HCT116 (cell line): ENCODE measurements at regions not wholly inside any gene's neighbourhood (a gene's known extent, or its start where the extent isn't known, plus 50 kb on each side); places are given as distances from the start of the nearest gene placed in this dataset.

Experiments
- ATAC-seq: fragments of 200-7000 bp; cut with Tn5 transposase; 2 replicates; pipeline ENCODE4 v1.9.1; 2020; ENCODE audit warnings: mild to moderate bottlenecking, moderate library complexity
- BruUV-seq: library from RNA; stranded (reverse); fragments of 400-500 nt; replicated peaks from 2 replicates; lab custom pipeline; 2021; lab: Mats Ljungman, UMichigan
- CTCF ChIA-PET: fragments of 300-600 bp; sonication (Branson Sonifier 250); formaldehyde crosslinking; loops from one replicate; lab custom pipeline; 2021; ENCODE audit warnings: antibody characterized with exemption; lab: Charles Lee
- POLR2A ChIA-PET: fragments of 300-600, 350-600 bp; sonication (Branson Sonifier 250); formaldehyde crosslinking; loops from one replicate; lab custom pipeline; 2021; ENCODE audit warnings: antibody characterized with exemption; lab: Charles Lee
- RAD21 ChIA-PET, 2 experiments: fragments of 300-600 bp; sonication (Branson Sonifier 250); formaldehyde crosslinking; loops; one replicate each; lab custom pipeline; 2023; ENCODE audit warnings: low total read pairs in 2 of 2; ENCODE audit not compliant: uncharacterized antibody in 2 of 2, unreplicated experiment in 2 of 2, low non-redundant PET in 1 of 2; lab: Charles Lee
- DNase-seq: peaks from one replicate; pipeline ENCODE4 v3.0.0-alpha.2; 2010; ENCODE audit warnings: low read depth, low spot score
- H2AFZ ChIP-seq: fragments of 200-600 bp; shearing (Covaris generic), sonication (generic); 2 replicates; pipeline ENCODE4 v1.6.1; 2017; ENCODE audit warnings: low read depth, mixed run types, mixed read lengths, antibody characterized with exemption, low read length; ENCODE audit not compliant: poor library complexity, severe bottlenecking
- H3K27ac ChIP-seq: 2 replicates; pipeline ENCODE4 v1.5.1; 2012; ENCODE audit warnings: low read depth, low read length
- H3K27me3 ChIP-seq: fragments of 200-600 bp; sonication (generic); 2 replicates; pipeline ENCODE4 v1.6.1; 2016; ENCODE audit warnings: mixed run types, low read length, mixed read lengths; ENCODE audit not compliant: insufficient read depth
- H3K36me3 ChIP-seq, 2 experiments: fragments of 200-500 bp in 1 of 2; fragments of 200-600 bp in 1 of 2; sonication (Bioruptor generic) in 1 of 2; sonication (generic) in 1 of 2; 2 replicates each; pipeline versions ENCODE4 v1.5.1 to v1.6.1; 2014 to 2016; ENCODE audit warnings: low read length in 2 of 2, inconsistent platforms in 1 of 2, mixed read lengths in 1 of 2, mixed run types in 1 of 2; ENCODE audit not compliant: insufficient read depth in 2 of 2, control insufficient read depth in 1 of 2
- H3K4me1 ChIP-seq, 2 experiments: fragments of 200-600 bp in 1 of 2; sonication (generic) in 1 of 2; 2 replicates each; pipeline versions ENCODE4 v1.5.1 to v1.6.1; 2012 to 2017; ENCODE audit warnings: low read length in 2 of 2, inconsistent platforms in 1 of 2, mild to moderate bottlenecking in 1 of 2, mixed read lengths in 1 of 2, mixed run types in 1 of 2, moderate library complexity in 1 of 2; ENCODE audit not compliant: insufficient read depth in 2 of 2, control insufficient read depth in 1 of 2
- H3K4me2 ChIP-seq: fragments of 200-600 bp; sonication (generic); 2 replicates; pipeline ENCODE4 v1.6.1; 2017; ENCODE audit warnings: mixed run types, low read length, mixed read lengths
- H3K4me3 ChIP-seq, 2 experiments: fragments of 200-600 bp in 1 of 2; sonication (generic) in 1 of 2; replicated peaks in 1 of 2; 2 replicates each; pipeline ENCODE4 v1.5.1; 2011 to 2016; ENCODE audit warnings: low read length in 2 of 2, control low read depth in 1 of 2, low read depth in 1 of 2, mild to moderate bottlenecking in 1 of 2, mixed read lengths in 1 of 2, mixed run types in 1 of 2
- H3K79me2 ChIP-seq: fragments of 200-600 bp; sonication (generic); 2 replicates; pipeline ENCODE4 v1.6.1; 2017; ENCODE audit warnings: mild to moderate bottlenecking, mixed run types, low read length, moderate library complexity, mixed read lengths; ENCODE audit not compliant: insufficient read depth
- H3K9ac ChIP-seq: fragments of 200-600 bp; sonication (generic); 2 replicates; pipeline ENCODE4 v1.6.1; 2016; ENCODE audit warnings: low read length, mixed read lengths
- H3K9me2 ChIP-seq: fragments of 200-600 bp; sonication (generic), shearing (Covaris generic); 2 replicates; pipeline ENCODE4 v1.6.1; 2017; ENCODE audit warnings: mixed run types, mild to moderate bottlenecking, moderate library complexity; ENCODE audit not compliant: insufficient read depth
- H3K9me3 ChIP-seq, 2 experiments: fragments of 200-500 bp in 1 of 2; fragments of 200-600 bp in 1 of 2; sonication (Bioruptor generic) in 1 of 2; sonication (generic) in 1 of 2; 2 replicates each; pipeline ENCODE4 v1.6.1; 2014 to 2017; ENCODE audit warnings: low read length in 2 of 2, mixed read lengths in 2 of 2, inconsistent platforms in 1 of 2, low read depth in 1 of 2, mild to moderate bottlenecking in 1 of 2, mixed run types in 1 of 2, moderate library complexity in 1 of 2; ENCODE audit not compliant: control insufficient read depth in 1 of 2, insufficient read depth in 1 of 2
- H4K20me1 ChIP-seq: fragments of 200-600 bp; sonication (generic), shearing (Covaris generic); 2 replicates; pipeline ENCODE4 v1.6.1; 2017; ENCODE audit warnings: mixed run types, mild to moderate bottlenecking, moderate library complexity; ENCODE audit not compliant: insufficient read depth
- CBX3 ChIP-seq: IDR thresholded peaks from 2 replicates; pipeline ENCODE4 v1.6.1; 2012; ENCODE audit warnings: low read depth
- EGR1 ChIP-seq: IDR thresholded peaks from 2 replicates; pipeline ENCODE4 v1.6.1; 2012; ENCODE audit warnings: low read depth
- ELF1 ChIP-seq: IDR thresholded peaks from 2 replicates; pipeline ENCODE4 v1.6.1; 2012; ENCODE audit warnings: low read depth, borderline replicate concordance
- EZH2 ChIP-seq: fragments of 200-600 bp; sonication (generic); IDR thresholded peaks from 2 replicates; pipeline ENCODE4 v1.6.1; 2017; ENCODE audit warnings: antibody characterized with exemption, mixed run types
- EZH2phosphoT487 ChIP-seq: fragments of 200-600 bp; IDR thresholded peaks from 2 replicates; pipeline ENCODE4 v1.6.1; 2018; ENCODE audit warnings: antibody characterized with exemption, borderline replicate concordance
- JUND ChIP-seq: IDR thresholded peaks from 2 replicates; pipeline ENCODE4 v1.6.1; 2012
- POLR2AphosphoS5 ChIP-seq: IDR thresholded peaks from 2 replicates; pipeline ENCODE4 v1.6.1; 2011; ENCODE audit warnings: mild to moderate bottlenecking, low read depth, low read length, moderate library complexity
- RAD21 ChIP-seq: IDR thresholded peaks from 2 replicates; pipeline ENCODE4 v1.6.1; 2012; ENCODE audit warnings: low read depth, mild to moderate bottlenecking
- SP1 ChIP-seq: IDR thresholded peaks from 2 replicates; pipeline ENCODE4 v1.6.1; 2012; ENCODE audit warnings: low read depth
- SRF ChIP-seq: IDR thresholded peaks from 2 replicates; pipeline ENCODE4 v1.6.1; 2012; ENCODE audit warnings: low read depth
- ZNF274 ChIP-seq: fragments of 200-500 bp; sonication (Bioruptor generic); IDR thresholded peaks from 2 replicates; pipeline ENCODE4 v1.6.1; 2014; ENCODE audit warnings: mild to moderate bottlenecking, low read depth, low read length, inconsistent platforms
- intact Hi-C: fragments of 100-400 bp; cut with micrococcal nuclease; formaldehyde crosslinking; loops from 2 replicates; pipeline ENCODE4 v1.10.0; 2022
- TF ChIP-seq, protein P1 (sequence below): IDR thresholded peaks from 2 replicates; pipeline ENCODE4 v1.6.1; 2012; ENCODE audit warnings: low read depth
- TF ChIP-seq, protein P2 (sequence below): IDR thresholded peaks from 2 replicates; pipeline ENCODE4 v1.6.1; 2012

DNA sequence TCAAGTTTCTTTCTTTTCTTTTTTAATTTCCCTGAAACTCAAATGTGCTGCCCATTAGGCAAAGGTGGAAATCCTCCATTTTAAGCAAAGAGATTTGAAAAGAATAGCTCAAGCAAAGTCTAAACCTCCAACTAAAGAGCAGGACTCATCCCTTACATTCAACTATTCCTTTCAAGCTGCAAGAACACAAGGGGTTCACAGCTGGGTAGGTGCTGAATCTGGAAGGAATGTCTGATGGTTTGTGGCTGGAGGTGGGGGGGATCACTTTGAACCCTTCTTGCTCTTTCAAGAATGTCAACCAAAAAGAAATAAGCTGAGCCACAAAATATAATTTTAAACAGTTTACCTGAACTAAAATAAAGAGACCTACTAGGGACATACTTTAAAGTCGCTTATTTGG is 375.7 kb upstream of the CDH10 start (continued):
- TF ChIP-seq, protein P1, sequence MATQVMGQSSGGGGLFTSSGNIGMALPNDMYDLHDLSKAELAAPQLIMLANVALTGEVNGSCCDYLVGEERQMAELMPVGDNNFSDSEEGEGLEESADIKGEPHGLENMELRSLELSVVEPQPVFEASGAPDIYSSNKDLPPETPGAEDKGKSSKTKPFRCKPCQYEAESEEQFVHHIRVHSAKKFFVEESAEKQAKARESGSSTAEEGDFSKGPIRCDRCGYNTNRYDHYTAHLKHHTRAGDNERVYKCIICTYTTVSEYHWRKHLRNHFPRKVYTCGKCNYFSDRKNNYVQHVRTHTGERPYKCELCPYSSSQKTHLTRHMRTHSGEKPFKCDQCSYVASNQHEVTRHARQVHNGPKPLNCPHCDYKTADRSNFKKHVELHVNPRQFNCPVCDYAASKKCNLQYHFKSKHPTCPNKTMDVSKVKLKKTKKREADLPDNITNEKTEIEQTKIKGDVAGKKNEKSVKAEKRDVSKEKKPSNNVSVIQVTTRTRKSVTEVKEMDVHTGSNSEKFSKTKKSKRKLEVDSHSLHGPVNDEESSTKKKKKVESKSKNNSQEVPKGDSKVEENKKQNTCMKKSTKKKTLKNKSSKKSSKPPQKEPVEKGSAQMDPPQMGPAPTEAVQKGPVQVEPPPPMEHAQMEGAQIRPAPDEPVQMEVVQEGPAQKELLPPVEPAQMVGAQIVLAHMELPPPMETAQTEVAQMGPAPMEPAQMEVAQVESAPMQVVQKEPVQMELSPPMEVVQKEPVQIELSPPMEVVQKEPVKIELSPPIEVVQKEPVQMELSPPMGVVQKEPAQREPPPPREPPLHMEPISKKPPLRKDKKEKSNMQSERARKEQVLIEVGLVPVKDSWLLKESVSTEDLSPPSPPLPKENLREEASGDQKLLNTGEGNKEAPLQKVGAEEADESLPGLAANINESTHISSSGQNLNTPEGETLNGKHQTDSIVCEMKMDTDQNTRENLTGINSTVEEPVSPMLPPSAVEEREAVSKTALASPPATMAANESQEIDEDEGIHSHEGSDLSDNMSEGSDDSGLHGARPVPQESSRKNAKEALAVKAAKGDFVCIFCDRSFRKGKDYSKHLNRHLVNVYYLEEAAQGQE: no peak
- TF ChIP-seq JUND: no peak

GRCh38 chr5:25009063-25009462 is 364.3 kb upstream of the CDH10 start:
- ATAC-seq: no peak

DNA sequence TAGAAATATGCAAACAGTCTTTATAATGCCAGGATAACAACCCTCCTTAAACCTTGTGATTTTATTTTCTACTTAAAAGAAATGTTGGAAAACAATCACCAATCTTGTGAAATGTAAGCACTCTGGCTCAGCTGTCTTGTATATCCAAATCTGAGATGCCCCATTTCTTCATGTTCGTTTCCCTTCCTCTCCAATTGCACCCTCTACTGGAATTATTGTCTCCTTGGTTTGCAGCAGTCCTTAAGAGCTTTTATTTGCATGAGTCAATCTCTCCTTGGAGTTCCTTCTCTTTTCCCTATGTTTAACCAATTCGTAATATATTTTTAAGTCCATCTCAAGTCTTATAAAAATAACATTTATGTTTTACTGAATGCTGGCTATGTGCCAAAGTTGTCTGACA is 362.0 kb upstream of the CDH10 start:
- H3K79me2 ChIP-seq: no peaks in the 10 kb centered on the region
- no peaks in the 10 kb centered on the region for H3K36me3 ChIP-seq
- no peak overlapping the region for H3K9ac ChIP-seq
- no peak overlapping the region for H3K4me3 ChIP-seq
- no peak for TF ChIP-seq ZNF274
- no peak for TF ChIP-seq CBX3
- no peak for TF ChIP-seq POLR2AphosphoS5
- TF ChIP-seq, protein P2, sequence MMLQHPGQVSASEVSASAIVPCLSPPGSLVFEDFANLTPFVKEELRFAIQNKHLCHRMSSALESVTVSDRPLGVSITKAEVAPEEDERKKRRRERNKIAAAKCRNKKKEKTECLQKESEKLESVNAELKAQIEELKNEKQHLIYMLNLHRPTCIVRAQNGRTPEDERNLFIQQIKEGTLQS: no peak
- TF ChIP-seq SRF: no peak
- TF ChIP-seq SP1: no peak
- no peak for TF ChIP-seq EGR1
- TF ChIP-seq RAD21: no peak
- TF ChIP-seq ELF1: no peak
- no peak for TF ChIP-seq EZH2
- TF ChIP-seq JUND: no peak
- no peak for TF ChIP-seq EZH2phosphoT487
- POLR2A ChIA-PET: no interaction called here
- RAD21 ChIA-PET: no interaction called here
- no peaks in the 10 kb centered on the region for H3K27me3 ChIP-seq
- CTCF ChIA-PET: no interaction called here
- no peak overlapping the region for H3K27ac ChIP-seq
- H2AFZ ChIP-seq: no peak overlapping the region
- no TSS peak for BruUV-seq
- no peak overlapping the region for H3K4me2 ChIP-seq
- intact Hi-C loops: no loop called here
- peaks cover 8 to 23% of the 10 kb centered on the region in 2 experiments; a peak in 2 of 4 replicates for H3K9me3 ChIP-seq
- no peaks in the 10 kb centered on the region for H3K4me1 ChIP-seq
- H4K20me1 ChIP-seq: no peaks in the 10 kb centered on the region
- no peaks in the 10 kb centered on the region for H3K9me2 ChIP-seq
- ATAC-seq: no peak
- no peak for DNase-seq

More at GRCh38 chr5:25009063-25009462, 364.3 kb upstream of the CDH10 start:
- H3K9me2 ChIP-seq: no peaks in the 10 kb centered on the region
- no peaks in the 10 kb centered on the region for H4K20me1 ChIP-seq
- intact Hi-C loops: no loop called here
- H3K27ac ChIP-seq: no peak overlapping the region
- no peaks in the 10 kb centered on the region for H3K79me2 ChIP-seq
- POLR2A ChIA-PET: no interaction called here
- no peak for DNase-seq
- H3K4me3 ChIP-seq: no peak overlapping the region
- no peaks in the 10 kb centered on the region for H3K36me3 ChIP-seq
- BruUV-seq: no TSS peak
- no peak overlapping the region for H3K9ac ChIP-seq
- no peaks in the 10 kb centered on the region for H3K4me1 ChIP-seq
- H2AFZ ChIP-seq: no peak overlapping the region
- no peak for TF ChIP-seq JUND
- RAD21 ChIA-PET: no interaction called here
- H3K4me2 ChIP-seq: no peak overlapping the region
- peaks cover 11 to 26% of the 10 kb centered on the region in 2 experiments; a peak in 2 of 4 replicates for H3K9me3 ChIP-seq
- no peaks in the 10 kb centered on the region for H3K27me3 ChIP-seq
- CTCF ChIA-PET: no interaction called here
